Tibial nerve (tissue), 4 donors: ENCODE measurements at regions not wholly inside any gene's neighbourhood (a gene's known extent, or its start where the extent isn't known, plus 50 kb on each side); places are given as distances from the start of the nearest gene placed in this dataset.

Source experiments
- DNase-seq, 2 donors: peaks; one replicate each; pipeline ENCODE4 v3.0.0-alpha.2; 2019; ENCODE audit warnings: low spot score in 2 of 2
- H3K27ac ChIP-seq, 4 donors: fragments of 200-600 bp; sonication (generic) in 3 of 4; one replicate each; pipeline ENCODE4 v1.5.1; 2017 to 2019; ENCODE audit warnings: mild to moderate bottlenecking in 1 of 4
- H3K27me3 ChIP-seq, 2 donors: fragments of 200-600 bp; sonication (generic) in 1 of 2; one replicate each; pipeline versions ENCODE4 v1.5.1 to v1.6.0; 2017 to 2019
- H3K36me3 ChIP-seq, 3 donors: fragments of 200-600 bp; sonication (generic); one replicate each; pipeline ENCODE4 v1.5.1; 2018 to 2019
- H3K4me1 ChIP-seq, 4 donors: fragments of 200-600 bp; sonication (generic) in 3 of 4; one replicate each; pipeline ENCODE4 v1.5.1; 2017 to 2019
- H3K4me3 ChIP-seq, 4 donors: fragments of 200-600 bp; sonication (generic) in 3 of 4; one replicate each; pipeline ENCODE4 v1.5.1; 2017 to 2019; ENCODE audit warnings: mild to moderate bottlenecking in 1 of 4, moderate library complexity in 1 of 4
- H3K9me3 ChIP-seq, 4 donors: fragments of 200-600 bp; sonication (generic) in 3 of 4; one replicate each; pipeline ENCODE4 v1.5.1; 2017 to 2019
- CTCF ChIP-seq, 5 experiments: fragments of 200-600 bp in 3 of 5; fragments of 450-650 bp in 2 of 5; sonication (generic) in 3 of 5; IDR thresholded peaks; one replicate each; pipeline ENCODE4 v1.5.1; 2016 to 2019; ENCODE audit warnings: antibody characterized with exemption in 5 of 5, mild to moderate bottlenecking in 3 of 5, moderate library complexity in 2 of 5
- EP300 ChIP-seq, 2 donors: sonication (generic); formaldehyde crosslinking; IDR thresholded peaks; one replicate each; pipeline ENCODE4 v1.6.1; 2017; ENCODE audit warnings: antibody characterized with exemption in 2 of 2, mild to moderate bottlenecking in 1 of 2
- POLR2A ChIP-seq, 2 donors: fragments of 450-650 bp; IDR thresholded peaks; one replicate each; pipeline ENCODE4 v1.6.1; 2017; ENCODE audit warnings: antibody characterized with exemption in 2 of 2, mild to moderate bottlenecking in 2 of 2, moderate library complexity in 2 of 2
- WGBS, 2 donors: methylation state at CpG; one replicate each; pipeline ENCODE4 v1.1.5; 2018; 5-methylcytosine and 5-hydroxymethylcytosine counted together

- Histone ChIP-seq H3K27me3 (no peaks in the 10 kb centered on the region), H3K4me3 (no peak overlapping the region), H3K4me1 (no peaks in the 10 kb centered on the region), H3K9me3 (no peaks in the 10 kb centered on the region), H3K36me3 (no peaks in the 10 kb centered on the region), H3K27ac (no peak overlapping the region)
- no peak for TF ChIP-seq EP300 (IDR thresholded peaks at IDR 0.05)
- TF ChIP-seq CTCF (IDR thresholded peaks at IDR 0.05) = no peak
- TF ChIP-seq POLR2A (IDR thresholded peaks at IDR 0.05) = no peak
- 79 to 82% methylated on average over 3 of the region's 3 CpGs for WGBS, 2 donors
- no peak for DNase-seq
Observed at GRCh38 chr2:52429740-52430139, 1337.9 kb upstream of the CHAC2 start.

GRCh38 chr2:52429171-52429570, 1338.4 kb upstream of the CHAC2 start:
- WGBS, 2 donors = 52 to 54% methylated on average over 2 of the region's 2 CpGs
- DNase-seq = no peak
- H3K36me3 ChIP-seq = no peaks in the 10 kb centered on the region
- no peak for TF ChIP-seq CTCF (IDR thresholded peaks at IDR 0.05)
- TF ChIP-seq POLR2A (IDR thresholded peaks at IDR 0.05) = no peak
- no peak for TF ChIP-seq EP300 (IDR thresholded peaks at IDR 0.05)
- H3K9me3 ChIP-seq = no peaks in the 10 kb centered on the region
- no peaks in the 10 kb centered on the region for H3K27me3 ChIP-seq
- no peaks in the 10 kb centered on the region for H3K4me1 ChIP-seq
- H3K4me3 ChIP-seq = no peak overlapping the region
- H3K27ac ChIP-seq = no peak overlapping the region

- no peaks in the 10 kb centered on the region for H3K4me1 ChIP-seq
- no peaks in the 10 kb centered on the region for H3K9me3 ChIP-seq
- no peak overlapping the region for H3K4me3 ChIP-seq
- no peak for DNase-seq
- no peaks in the 10 kb centered on the region for H3K36me3 ChIP-seq
- WGBS, 2 donors = 91 to 96% methylated on average over 2 of the region's 2 CpGs
- no peak overlapping the region for H3K27ac ChIP-seq
- TF ChIP-seq EP300 (IDR thresholded peaks at IDR 0.05) (no peak), CTCF (IDR thresholded peaks at IDR 0.05) (no peak), POLR2A (IDR thresholded peaks at IDR 0.05) (no peak)
- H3K27me3 ChIP-seq = no peaks in the 10 kb centered on the region
Observed at GRCh38 chr2:52428224-52428623, 1339.4 kb upstream of the CHAC2 start.

GRCh38 chr2:52423655-52424054, 1343.9 kb upstream of the CHAC2 start:
- H3K36me3 ChIP-seq = no peaks in the 10 kb centered on the region
- no peak for DNase-seq
- H3K27me3 ChIP-seq = no peaks in the 10 kb centered on the region
- H3K4me1 ChIP-seq = no peaks in the 10 kb centered on the region
- no peak overlapping the region for H3K4me3 ChIP-seq
- WGBS, 2 donors = 71 to 75% methylated on average over 2 of the region's 2 CpGs
- no peak overlapping the region for H3K27ac ChIP-seq
- peaks cover 0 to 16% (median 0%) of the 10 kb centered on the region in 4 donors for H3K9me3 ChIP-seq
- TF ChIP-seq EP300 (IDR thresholded peaks at IDR 0.05) = no peak
- no peak for TF ChIP-seq POLR2A (IDR thresholded peaks at IDR 0.05)

GRCh38 chr2:52423111-52423510, 1344.5 kb upstream of the CHAC2 start:
- 40 to 49% methylated on average over 1 of the region's 1 CpG for WGBS, 2 donors
- H3K4me3 ChIP-seq = no peak overlapping the region
- TF ChIP-seq EP300 (IDR thresholded peaks at IDR 0.05) (no peak), CTCF (IDR thresholded peaks at IDR 0.05) (no peak), POLR2A (IDR thresholded peaks at IDR 0.05) (no peak)
- H3K36me3 ChIP-seq = no peaks in the 10 kb centered on the region
- H3K9me3 ChIP-seq = peaks cover 0 to 16% (median 0%) of the 10 kb centered on the region in 4 donors
- DNase-seq = no peak
- no peak overlapping the region for H3K27ac ChIP-seq
- H3K27me3 ChIP-seq = no peaks in the 10 kb centered on the region
- H3K4me1 ChIP-seq = no peaks in the 10 kb centered on the region

- TF ChIP-seq POLR2A (IDR thresholded peaks at IDR 0.05) (no peak), CTCF (IDR thresholded peaks at IDR 0.05) (no peak), EP300 (IDR thresholded peaks at IDR 0.05) (no peak)
- peaks cover 0 to 22% (median 0%) of the 10 kb centered on the region in 4 donors for H3K9me3 ChIP-seq
- H3K27me3 ChIP-seq = no peaks in the 10 kb centered on the region
- no peak overlapping the region for H3K4me3 ChIP-seq
- no peaks in the 10 kb centered on the region for H3K4me1 ChIP-seq
- no peak overlapping the region for H3K27ac ChIP-seq
- DNase-seq = no peak
- H3K36me3 ChIP-seq = no peaks in the 10 kb centered on the region
Observed at GRCh38 chr2:52416340-52416739, 1351.3 kb upstream of the CHAC2 start.
